Colon (tissue), 2 donors: ENCODE measurements at regions not wholly inside any gene's neighbourhood (a gene's known extent, or its start where the extent isn't known, plus 50 kb on each side); places are given as distances from the start of the nearest gene placed in this dataset.
"Not testable (repeated sequence)": the region's sequence is repeated elsewhere in the genome, so short reads cannot be mapped to it uniquely, and the experiment has no call there.

Experiments used
- FAIRE-seq: peaks from 2 replicates; lab custom pipeline; 2012; peaks lifted over from hg19 to GRCh38; lab: Jason Lieb, UNC
- donor health status: control.
- donor health status: control.

DNA sequence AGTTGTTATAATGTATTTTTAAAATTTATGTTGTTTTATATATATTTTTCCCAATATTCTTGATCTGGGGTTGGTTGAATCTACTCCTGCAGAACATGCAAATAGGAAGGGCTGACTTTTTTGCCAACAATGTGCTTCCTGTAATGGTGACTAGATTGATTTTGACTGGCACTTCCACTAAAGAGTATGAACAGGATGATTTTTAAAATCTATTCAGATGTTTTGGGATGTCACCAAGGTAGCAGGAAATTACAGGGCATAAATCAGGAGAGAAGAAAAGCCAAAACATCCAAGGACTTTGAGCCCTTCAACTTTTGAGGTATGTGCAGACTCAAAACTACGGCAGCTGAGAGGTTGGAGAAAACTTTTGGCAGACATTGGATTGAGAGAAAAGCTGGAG is 1047.6 kb downstream of the SLITRK5 start:
- no peak for FAIRE-seq

- FAIRE-seq, result no peak
Observed at GRCh38 chr13:88726075-88726474, 1054.9 kb downstream of the SLITRK5 start.

DNA sequence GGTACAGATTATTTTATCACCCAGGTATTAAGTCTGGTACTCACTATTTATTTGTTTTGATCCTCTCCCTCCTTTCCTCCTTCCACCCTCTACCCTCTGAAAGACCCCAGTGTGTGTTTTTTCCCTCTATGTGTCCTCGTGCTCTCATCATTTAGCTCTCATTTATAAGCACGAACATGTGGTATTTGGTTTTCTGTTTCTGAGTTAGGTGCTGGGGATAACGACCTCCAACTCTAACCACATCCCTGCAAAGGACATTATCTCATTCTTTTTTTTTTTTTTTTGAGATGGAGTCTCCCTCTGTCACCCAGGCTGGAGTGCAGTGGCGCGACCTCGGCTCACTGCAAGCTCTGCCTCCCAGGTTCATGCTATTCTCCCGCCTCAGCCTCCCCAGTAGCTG is 1056.1 kb downstream of the SLITRK5 start:
- FAIRE-seq, result not testable (repeated sequence)

DNA sequence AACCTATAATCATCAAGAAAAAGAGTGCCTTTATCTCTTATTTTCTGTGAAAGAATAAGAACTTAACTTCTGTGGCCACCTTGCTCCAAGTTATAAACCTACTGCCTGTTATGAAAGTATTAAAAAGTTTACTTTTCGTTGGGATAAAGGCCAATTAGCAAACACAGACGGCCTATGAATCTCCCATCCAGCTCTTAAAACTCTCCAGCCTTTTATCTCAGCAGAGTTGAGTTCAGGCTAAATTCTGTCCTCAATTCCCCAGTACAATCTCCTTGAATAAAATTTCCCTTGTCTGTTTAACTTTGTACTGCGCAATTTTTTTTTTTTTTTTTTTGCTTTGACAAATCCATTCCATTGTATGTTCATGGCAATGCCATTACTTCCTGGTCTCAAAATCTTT is 1058.4 kb downstream of the SLITRK5 start:
- FAIRE-seq, result no peak

DNA sequence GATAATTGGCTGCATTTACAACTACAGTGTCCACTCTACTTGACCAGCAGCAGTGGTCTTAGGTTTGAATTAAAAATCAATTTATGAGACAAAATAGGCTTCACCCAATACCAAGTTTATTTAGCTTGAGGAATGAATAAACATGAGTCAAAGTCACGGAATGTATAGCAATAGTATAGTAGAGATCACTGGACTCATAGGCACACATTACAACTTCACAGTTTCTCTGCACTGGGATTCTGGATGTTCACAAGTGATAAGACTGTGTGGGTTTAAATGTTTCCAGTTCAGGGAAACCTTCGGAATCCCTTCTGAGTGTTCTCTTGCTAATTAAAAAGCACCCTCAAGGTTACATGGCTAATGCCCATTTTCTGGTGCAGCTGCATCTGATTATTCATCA is 1064.9 kb downstream of the SLITRK5 start:
- FAIRE-seq, result no peak

- FAIRE-seq, result no peak
Observed at GRCh38 chr13:88739195-88739594, 1068.0 kb downstream of the SLITRK5 start.

GRCh38 chr13:88744289-88744688 is 1073.1 kb downstream of the SLITRK5 start:
- FAIRE-seq, result no peak

GRCh38 chr13:88745011-88745410 is 1073.8 kb downstream of the SLITRK5 start:
- FAIRE-seq, result no peak

DNA sequence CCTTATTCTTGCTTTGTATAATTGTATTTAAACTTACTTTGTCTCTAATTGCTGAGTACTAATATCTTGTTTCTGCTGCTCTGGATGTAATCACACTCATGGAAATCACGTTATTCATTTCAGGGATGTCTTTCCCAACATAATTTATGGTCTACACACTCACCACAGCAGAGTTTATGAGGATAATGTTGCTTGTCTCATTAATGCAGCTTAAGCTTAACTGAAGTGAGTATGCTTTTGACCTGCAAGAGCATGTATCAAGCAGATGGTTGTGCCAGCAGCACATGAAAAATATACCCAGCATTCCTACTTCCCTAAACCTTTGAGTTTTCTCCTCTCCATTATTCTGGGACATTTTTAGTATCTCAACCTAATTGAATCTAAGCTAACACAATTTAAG is 1080.9 kb downstream of the SLITRK5 start:
- FAIRE-seq, result no peak

DNA sequence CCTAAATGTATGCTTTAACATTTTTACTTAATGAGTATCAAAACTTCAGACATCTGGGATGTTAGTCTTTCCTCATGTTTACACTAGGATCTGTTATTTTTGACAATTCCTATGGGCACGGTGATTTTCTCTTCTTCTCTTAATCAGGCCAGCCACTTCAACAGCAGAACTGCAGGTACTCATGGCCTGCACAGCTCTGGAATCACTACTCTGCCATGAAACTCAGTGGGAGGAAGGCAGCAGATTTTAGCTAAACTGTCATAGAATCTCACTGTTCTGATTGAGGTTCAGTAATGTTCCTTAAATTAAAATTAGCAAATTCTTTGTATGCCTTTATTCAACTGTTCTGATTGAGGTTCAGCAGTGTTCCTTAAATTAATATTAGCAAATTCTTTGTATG is 1083.0 kb downstream of the SLITRK5 start:
- FAIRE-seq, result no peak

DNA sequence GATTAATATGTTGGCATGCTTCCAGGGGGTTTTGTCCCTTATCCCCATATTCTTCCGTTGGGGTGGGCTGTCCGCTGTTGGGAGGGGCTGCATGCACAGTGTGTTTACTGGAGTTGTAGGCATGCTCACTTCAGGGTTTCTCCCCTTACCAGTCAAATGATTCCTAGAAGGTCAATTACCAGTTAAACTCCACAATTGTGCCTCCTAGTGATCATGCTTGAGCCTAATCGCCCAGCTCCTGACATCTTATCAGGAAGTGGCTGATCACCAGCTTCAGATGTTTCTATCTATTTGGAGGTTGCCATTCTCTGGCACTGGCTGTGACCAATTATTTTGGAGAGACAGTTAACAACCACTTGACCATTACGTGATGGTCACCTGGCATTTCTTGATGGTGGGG is 1090.0 kb downstream of the SLITRK5 start:
- FAIRE-seq, result no peak

DNA sequence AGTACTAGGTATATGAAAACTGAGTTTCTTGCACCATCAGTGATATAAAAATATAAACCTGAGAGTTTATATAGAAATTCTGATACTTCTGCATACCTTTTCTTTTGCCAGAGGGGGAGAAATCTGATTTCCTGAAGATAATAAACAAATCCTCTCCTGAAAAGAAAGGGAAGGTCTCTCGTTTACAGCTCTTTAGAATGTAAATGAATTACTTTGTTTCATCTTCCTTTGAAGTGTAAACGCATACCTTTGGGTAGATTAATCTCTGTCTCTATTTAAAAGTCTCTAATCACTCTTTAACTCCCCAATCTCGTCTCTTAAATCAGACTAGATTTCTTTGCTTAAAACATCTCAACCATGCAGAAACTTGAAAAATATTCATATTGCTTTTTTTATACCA is 1092.9 kb downstream of the SLITRK5 start:
- FAIRE-seq, result no peak

DNA sequence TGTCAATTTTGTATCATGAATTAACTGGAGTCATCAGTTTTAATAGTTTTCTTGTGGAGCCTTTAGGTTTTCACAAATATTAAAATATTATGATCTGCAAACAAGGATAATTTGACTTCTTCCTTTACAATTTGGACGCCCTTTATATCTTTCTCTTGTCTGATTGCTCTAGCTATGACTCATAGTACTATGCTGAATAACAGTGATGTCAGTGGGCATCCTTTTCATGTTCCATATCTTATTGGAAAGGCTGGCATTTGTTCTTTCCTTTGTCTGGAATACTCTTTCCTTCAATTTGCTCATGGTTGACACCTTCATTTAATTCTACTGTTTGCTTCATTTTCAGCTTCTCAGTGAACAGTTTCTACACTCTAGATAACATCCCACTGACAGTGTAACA is 1129.3 kb downstream of the SLITRK5 start:
- no peak for FAIRE-seq

GRCh38 chr13:88801361-88801760 is 1130.2 kb downstream of the SLITRK5 start:
- FAIRE-seq, result no peak

GRCh38 chr13:88802886-88803285 is 1131.7 kb downstream of the SLITRK5 start:
- no peak for FAIRE-seq

- no peak for FAIRE-seq
Observed at GRCh38 chr13:88806438-88806837, 1135.3 kb downstream of the SLITRK5 start.

DNA sequence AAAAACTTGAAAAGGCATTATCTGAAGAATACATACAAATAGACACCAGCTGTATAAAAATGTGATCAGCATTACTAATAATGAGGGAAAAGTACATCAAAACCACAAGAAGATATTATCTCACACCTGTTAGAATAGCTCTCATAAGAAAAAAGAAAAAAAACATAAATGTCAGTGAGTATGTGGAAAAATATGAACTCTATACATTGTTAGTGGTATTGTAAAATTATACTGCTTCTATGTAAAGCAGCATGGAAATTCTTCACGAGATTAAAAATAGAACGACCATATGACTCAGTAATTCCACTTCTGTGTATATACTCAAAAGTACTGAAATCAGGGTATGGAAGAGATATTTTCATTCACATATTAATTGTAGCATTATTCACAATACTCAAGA is 1146.4 kb downstream of the SLITRK5 start:
- no peak for FAIRE-seq

- no peak for FAIRE-seq
Observed at GRCh38 chr13:88823114-88823513, 1151.9 kb downstream of the SLITRK5 start.

DNA sequence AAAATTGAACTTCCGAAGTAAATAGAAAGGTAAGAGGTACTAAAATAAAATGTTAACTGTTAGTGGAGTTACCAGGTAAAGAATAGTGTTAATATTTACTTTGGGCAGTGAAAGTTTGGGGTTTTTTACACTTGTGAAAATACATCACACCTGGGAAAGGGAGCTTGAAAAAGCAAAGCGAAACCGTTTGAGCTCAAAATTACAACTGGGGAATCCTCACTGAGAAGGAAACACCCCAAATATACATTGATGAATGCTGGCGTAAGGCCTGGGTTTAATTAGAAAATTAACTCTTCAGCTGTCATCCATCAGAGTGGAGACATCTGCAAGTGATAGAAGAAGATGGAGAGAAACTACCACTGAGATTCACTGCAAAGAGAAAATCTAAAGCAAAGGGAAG is 1153.0 kb downstream of the SLITRK5 start:
- no peak for FAIRE-seq

DNA sequence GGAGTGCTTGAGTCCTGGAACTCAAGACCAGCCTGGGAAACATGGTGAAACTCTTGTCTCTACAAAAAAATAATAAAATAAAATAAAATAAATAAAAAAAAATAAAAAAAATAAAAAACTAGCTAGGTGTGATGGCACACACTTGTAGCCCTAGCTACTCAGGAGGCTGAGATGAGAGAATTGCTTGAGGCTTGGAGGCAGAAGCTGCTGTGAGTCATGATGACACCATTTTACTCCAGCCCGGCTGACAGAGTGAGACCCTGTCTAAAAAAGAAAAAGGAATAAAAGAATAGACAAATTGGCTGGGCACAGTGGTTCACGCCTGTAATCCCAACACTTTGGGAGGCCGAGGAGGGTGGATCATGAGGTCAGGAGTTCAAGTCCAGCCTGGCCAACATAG is 1168.9 kb downstream of the SLITRK5 start:
- no peak for FAIRE-seq

DNA sequence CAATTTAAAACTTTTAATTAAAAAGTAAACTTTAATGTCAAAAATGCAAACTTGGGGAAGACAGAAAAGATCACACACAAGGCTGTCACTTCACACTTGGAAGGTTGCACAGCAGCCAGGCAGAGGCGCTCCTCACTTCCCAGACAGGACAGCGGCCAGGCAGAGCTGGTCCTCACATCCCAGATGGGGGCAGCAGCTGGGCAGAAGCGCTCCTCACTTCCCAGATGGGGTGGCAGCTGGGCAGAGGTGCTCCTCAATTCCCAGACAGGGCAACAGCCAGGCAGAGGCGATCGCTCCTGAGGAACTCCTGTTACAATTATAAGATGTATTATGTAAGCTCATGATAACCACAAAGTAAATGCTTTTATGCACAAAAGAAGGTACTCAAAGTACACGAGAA is 1181.1 kb downstream of the SLITRK5 start:
- not testable (repeated sequence) for FAIRE-seq

DNA sequence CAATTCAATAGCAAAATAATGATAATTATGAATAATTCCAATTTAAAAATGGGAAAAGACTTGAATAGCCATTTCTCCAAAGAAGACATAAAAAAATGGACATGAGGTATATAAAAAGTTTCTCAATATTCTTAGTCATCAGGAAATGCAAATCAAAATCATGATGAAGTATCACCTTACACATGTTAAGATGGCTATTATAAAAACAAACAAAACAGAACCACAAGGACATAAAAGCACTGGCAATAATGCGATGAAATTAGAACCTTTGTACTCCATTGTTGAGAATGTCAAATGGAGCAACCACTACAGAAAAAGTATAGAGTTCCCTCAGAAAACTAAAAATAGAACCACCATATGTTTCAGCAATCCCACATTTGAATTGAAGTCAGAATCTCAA is 1186.1 kb downstream of the SLITRK5 start:
- no peak for FAIRE-seq

DNA sequence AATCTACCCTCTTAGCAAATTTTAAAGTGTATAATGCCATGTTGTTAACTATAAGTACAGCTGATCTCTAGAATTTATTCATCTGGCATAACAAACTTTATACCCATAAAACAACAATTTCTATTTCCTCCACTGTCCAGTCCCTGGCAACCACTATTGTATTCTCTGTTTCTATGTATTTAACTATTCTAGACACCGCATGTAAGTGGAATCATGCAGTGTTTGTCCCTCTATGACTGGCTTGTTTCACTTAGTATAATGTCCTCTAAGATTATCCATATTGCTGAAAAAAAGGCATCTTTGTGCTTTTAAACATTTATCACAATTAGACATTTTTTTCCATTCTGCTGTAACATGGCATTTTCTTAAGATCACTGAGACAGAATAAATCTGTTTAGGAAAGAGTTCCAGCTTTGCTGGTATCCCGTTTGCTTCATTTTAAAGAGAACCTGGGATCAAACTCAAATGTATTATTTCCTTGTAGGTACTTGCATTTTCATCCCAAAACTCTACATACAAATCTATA is 1191.0 kb downstream of the SLITRK5 start:
- FAIRE-seq, result no peak

DNA sequence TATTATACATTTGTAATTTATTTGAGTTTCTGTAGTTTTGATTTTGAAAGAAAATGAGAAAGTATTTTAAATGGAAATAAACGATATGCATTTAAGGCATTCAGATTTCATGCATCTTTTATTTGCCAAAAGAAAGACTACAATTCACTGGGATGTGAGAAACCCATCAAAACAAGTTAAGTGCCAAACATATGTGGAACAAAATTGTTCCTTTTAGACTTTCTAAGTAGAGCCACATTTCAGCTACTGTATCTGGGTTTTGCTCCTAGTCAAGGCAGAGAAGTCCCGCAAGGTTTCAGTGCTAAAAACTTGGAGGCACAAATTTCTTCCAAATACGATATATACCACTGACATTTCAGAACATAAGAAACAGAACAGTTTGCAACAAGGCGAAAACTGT is 1191.9 kb downstream of the SLITRK5 start:
- no peak for FAIRE-seq

DNA sequence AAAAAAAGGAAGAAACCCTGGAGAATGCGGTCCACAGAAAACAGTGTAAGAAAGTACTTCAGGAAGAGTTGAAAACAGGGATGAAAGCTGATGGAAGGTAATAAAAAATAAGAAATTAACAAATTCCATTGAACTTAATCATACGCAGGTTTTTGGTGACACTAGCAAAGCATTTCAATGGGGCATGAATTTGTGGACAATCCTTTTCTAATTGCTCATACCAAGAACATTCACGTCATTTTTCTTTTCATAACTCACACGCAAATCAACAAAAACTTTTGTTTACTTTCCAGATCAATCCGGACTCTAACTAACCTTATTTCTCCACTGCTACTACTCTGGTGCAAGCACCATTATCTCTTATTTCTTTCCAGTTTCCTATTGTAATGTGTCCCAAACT is 1195.0 kb downstream of the SLITRK5 start:
- FAIRE-seq, result no peak
